ENCODE measurements at regions not wholly inside any gene's neighbourhood (a gene's known extent, or its start where the extent isn't known, plus 50 kb on each side); places are given as distances from the start of the nearest gene placed in this dataset.
"Not testable (repeated sequence)": the region's sequence is repeated elsewhere in the genome, so short reads cannot be mapped to it uniquely, and the experiment has no call there.

GRCh38 chr11:93032580-93032979 is 63.1 kb downstream of the MTNR1B start:
- no peak for DNase-seq

DNA sequence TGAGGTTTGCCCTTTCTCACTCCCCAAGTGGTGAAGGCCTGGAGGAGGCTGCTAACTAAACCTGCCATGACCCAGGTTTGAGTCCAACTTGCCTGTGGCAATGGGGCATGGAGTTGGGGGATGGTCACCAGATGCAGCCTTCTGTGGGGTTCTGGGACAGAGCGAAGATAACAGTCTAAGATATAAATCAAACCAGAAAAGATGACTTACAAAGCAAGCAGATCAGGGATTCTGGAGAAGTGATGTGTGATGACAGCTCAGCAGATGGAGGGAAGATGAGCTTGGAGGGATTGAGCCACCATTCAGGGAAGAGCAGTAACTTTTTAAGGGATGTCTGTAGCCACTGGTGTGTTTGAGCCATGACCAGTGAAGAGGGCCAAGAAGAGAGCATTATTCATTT is 63.6 kb downstream of the MTNR1B start:
- no peak for DNase-seq

DNA sequence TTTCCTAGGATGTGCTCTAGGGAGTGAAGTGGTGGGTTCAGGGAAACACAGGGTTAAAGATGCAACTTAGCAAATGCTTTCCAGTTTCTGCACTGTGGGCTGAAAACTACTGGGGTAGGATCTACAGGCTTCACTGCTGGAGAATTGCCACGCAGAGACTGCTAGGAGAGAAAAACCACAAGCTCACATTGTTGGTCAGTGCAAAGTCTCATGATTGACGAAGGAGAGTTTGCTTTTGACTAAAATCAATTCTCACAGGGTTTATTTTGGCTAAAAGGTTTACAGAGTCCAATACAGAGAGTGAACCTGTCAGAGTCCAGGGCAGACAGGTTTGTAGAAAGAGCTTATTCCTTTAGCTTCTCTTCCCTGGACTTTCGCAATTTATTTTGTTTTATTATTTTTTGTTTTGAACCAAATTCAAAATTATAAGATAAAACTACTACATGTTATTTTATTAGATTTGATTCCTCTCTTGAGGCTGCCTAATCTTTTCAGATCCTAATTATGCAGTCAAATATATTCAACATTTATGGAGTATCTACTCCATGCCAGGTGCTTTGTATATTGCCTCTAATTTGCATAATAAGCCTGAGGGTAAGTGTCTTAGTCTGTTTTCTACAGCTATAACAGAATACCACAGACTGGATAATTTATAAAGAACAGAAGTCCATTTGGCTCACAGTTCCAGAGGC is 64.7 kb downstream of the MTNR1B start:
- DNase-seq, result no peak

DNA sequence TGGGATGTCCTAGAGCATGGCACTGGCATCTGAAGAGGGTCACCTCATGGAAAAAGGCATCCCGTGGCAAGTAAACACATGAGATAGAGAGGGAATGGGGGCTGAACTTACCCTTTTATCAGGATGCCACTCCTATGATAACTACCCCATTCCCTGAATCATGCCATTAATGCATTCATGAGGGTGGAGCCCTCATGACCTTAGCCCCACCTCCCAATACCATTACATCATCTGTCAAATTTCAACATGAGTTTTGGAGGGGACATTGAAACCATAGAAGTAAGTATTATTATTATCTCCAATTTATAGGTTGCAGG is 65.2 kb downstream of the MTNR1B start:
- DNase-seq, result no peak

GRCh38 chr11:93038521-93038920 is 69.1 kb downstream of the MTNR1B start:
- no peak for DNase-seq

DNA sequence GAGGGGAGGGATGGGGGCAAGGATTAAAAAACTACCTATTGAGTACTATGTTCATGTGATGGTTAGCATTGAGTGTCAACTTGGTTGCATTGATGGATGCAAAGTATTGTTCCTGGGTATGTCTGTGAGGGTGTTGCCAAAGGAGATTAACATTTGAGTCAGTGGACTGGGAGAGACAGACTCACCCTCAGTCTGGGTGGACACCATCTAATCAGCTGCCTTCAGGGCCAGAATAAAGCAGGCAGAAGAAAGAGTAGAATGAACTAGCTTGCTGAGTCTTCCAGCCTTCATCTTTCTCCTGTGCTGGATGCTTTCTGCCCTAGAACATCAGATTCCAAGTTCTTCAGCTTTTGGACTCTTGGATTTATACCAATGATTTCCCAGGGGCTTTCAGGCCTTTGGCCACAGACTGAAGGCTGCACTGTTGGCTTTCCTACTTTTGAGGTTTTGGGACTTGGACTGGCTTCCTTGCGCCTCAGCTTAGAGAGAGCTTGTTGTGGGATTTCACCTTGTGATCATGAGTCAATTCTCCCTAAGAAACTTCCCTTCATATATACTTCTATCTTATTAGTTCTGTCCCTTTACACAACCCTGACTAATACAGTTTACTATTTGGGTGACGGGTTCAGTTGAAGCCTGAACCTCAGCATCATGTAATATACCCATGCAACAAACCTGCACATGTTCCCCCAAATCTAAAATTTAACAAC is 70.2 kb downstream of the MTNR1B start:
- DNase-seq, result no peak

DNA sequence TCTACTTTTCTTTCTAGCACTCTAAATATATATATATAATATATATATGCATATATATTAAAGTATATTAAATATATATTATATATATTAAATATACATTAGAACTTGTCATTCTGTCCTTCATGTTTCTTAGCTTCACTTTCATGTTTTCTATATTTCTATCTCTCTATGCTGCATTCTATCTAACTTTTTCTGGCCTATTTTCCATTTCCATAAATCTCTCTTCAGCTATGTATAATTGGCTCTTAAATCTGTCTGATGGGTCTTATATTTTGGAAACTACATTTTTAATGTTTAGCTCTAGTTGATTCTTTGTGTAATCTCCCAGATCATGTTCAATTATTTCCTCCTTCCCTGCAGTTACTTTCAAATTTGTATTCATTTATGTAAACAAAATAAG is 72.2 kb downstream of the MTNR1B start:
- no peak for DNase-seq

- DNase-seq, result peak; percentile 37 to 45
These were observed 73.7 kb downstream of the MTNR1B start for GRCh38 chr11:93043186-93043585.

- no peak for DNase-seq
These were observed 80.3 kb downstream of the MTNR1B start for GRCh38 chr11:93049740-93050139.

DNA sequence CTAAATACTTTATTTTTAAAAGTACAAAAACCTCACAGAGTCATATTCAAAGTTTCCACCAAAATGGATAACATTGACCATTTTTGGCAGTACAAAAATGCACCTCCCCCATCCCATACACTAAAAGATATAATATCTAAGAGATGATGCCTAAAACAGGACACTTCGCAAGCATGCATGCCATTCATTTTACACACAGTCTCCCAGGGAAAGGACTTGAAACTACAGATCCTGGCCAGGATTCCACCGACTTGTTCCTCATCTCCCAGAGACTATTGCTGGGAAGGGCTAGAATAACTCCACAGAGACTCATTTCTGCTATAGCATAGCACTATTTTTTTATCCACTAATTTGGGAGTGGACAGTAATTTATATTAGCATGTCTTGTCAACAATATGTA is 81.7 kb downstream of the MTNR1B start:
- DNase-seq, result no peak

DNA sequence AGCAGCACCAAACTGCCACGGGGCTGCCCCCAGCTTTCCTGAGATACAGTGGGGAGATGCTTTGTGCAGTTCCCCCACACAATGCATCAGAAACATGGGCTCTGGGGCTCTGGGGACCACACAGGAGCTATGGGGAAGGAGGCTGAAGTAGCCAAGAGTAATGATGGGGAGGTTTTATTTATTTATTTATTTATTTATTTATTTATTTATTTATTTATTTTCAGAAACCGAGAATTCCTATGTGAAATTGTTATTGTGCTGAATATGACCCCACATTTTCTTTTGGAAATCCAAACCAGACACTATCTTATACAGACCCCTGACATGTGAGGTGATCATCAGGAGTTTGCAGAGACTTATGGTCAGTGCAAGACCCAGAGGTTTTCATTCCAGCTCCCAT is 84.4 kb downstream of the MTNR1B start:
- no peak for DNase-seq

DNA sequence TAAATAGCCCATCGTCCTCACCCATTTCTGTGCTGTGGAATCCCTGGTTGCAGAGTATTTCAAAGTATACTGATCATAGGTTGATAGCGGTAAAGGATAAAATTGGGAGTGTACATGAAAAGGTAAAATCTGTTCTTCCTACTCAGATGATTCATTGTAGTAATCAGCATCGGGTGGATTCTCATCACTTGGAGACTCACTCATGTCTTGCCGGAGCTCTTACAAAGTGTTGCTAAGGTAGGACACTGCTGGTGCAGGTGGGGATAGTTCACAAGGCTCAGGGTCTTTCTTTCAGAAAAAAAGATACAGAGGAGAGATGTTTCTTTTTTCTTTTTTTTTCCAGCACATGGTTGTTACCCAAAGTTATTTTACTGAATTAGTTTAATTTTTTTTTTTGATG is 84.8 kb downstream of the MTNR1B start:
- DNase-seq, result no peak

- DNase-seq, result no peak
These were observed 85.4 kb downstream of the MTNR1B start for GRCh38 chr11:93054881-93055280.

DNA sequence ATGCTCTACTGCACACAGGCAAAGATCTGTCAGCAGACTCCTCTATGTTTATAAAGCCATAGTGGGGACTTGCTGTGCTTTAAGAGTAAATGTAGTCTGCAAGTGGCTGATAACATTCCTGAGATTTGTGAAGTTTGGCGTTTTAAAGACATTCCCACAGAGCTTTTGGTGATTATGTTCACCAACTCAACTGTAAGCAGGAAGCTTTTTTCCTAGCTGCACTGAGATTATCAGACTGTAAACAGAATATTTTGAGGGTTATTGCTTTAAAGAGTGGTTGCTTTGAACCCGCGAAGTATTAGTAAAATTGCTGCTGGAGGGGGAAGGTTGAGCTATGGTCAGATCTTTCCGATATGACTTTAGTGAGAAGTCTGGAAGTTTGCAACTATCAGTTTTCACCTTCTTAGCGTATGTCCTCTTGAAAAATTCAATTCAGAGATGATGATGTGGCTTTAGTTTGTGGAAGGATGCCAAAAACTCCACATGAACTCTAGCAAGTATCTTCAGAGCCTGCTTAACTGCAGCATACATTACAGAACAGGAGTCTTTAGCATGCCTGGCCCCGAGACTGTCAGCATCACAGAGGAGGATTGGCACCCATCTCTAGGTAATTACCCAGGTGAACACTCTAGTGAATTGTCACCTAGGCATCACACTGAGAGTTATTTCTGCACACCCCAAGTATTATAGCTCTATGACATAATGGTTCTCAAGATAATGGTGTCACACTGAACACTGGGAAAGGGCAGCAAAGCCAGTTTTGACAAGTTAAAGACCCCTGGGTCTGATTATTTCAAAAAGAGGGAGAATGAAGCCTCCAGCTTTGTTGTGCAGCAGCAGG is 89.9 kb downstream of the MTNR1B start:
- no peak for DNase-seq

- DNase-seq, result peak in 1 of 2 experiments; percentile 33
These were observed 93.6 kb downstream of the MTNR1B start for GRCh38 chr11:93063086-93063485.

DNA sequence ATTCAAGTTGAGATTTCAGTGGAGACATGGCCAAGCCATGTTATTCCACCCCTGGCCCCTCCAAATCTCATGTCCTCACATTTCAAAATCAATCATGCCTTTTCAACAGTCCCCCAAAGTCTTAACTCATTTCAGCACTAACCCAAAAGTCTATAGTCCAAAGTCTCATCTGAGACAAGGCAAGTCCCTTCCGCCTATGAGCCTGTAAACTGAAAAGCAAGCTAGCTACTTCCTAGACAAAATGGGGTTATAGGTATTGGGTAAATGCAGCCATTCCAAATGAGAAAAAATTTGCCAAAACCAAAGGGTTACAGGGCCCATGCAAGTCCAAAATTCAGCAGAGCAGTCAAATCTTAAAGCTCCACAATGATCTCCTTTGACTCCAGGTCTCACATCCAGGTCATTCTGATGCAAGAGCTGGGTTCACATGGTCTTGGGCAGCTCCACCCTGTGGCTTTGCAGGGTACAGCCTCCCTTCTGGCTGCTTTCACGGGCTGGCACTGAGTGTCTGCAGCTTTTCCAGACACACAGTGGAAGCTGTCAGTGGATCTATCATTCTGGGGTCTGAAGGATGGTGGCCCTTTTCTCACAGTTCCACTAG is 95.7 kb downstream of the MTNR1B start:
- DNase-seq, result not testable (repeated sequence)

- DNase-seq, result no peak
These were observed 98.5 kb downstream of the MTNR1B start for GRCh38 chr11:93067881-93068390.

- no peak for DNase-seq
These were observed 102.9 kb downstream of the MTNR1B start for GRCh38 chr11:93072229-93072914.

DNA sequence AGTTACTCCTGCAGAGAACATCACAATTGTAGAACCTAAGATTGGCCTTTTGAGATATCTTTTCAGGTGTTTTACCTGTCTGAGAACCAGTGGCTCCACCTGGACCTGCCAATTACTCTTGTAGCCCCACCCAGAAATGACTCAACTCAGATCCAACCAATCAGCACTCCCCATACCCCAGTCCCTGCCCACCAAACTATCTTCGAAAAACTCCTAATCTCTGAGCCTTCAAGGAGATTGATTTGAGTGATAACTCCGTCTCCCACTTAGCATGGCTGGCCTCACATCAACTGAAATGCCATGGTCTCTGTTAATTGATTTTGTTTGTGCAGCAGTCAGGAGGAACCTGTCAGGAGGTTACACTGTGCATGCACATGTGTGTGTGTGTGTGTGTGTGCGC is 103.6 kb downstream of the MTNR1B start:
- DNase-seq, result no peak

GRCh38 chr11:93073508-93074280 is 104.2 kb downstream of the MTNR1B start:
- no peak for DNase-seq

GRCh38 chr11:93074352-93074751 is 104.9 kb downstream of the MTNR1B start:
- no peak for DNase-seq

GRCh38 chr11:93075782-93076181 is 106.3 kb downstream of the MTNR1B start:
- no peak for DNase-seq
